ENCODE measurements at regions not wholly inside any gene's neighbourhood (a gene's known extent, or its start where the extent isn't known, plus 50 kb on each side); places are given as distances from the start of the nearest gene placed in this dataset.

DNA sequence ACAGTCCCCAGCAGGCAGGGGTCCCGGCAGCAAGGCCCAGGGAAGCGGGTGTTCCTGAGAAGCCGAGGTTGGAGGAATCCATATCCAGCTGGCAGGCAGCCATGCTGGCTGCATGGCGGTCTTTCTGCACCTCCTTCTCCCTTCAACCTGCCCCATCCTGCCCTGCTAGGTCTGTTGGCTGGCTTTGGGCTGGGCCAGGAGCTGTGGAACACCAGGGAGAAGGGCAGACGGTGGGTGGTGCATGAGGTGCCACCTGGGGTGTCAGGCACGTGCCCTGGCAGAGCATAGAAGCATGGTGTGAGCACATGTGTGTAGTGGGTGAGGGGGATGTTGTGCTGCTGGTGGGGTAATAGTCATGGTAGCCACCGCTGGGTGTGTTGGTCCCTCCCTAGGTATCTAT lies 150.1 kb downstream of the PJA1 start:
- Histone ChIP-seq H4K5ac (ENCODE audit: low read depth, low read length) (no peak overlapping the region), H3K4me1 (ENCODE audit: control insufficient read depth, insufficient read depth, low read length) (peaks cover 1% of the 10 kb centered on the region; the same call in 1 of the 2 replicates), H4K20me1 (ENCODE audit: insufficient read depth, low read length) (no peaks in the 10 kb centered on the region), H2AFZ (replicated peaks; ENCODE audit: low read length, poor library complexity) (no peak overlapping the region), H3K9me3 (ENCODE audit: control insufficient read depth, insufficient read depth, low read length) (no peaks in the 10 kb centered on the region), H2BK20ac (ENCODE audit: low read depth, low read length) (no peak overlapping the region), H3K4me2 (ENCODE audit: low read depth, low read length) (no peak overlapping the region), H3K14ac (replicated peaks; ENCODE audit: low read depth, low read length) (no peak overlapping the region), H4K8ac (ENCODE audit: low read depth in 2 of 2, low read length in 2 of 2) (no peak overlapping the region), H2BK5ac (ENCODE audit: low read depth, low read length, poor library complexity, severe bottlenecking) (no peak overlapping the region), H4K91ac (ENCODE audit: insufficient read depth, low read depth, low read length) (no peak overlapping the region), H3K4me3 (ENCODE audit: insufficient read depth, low read depth, low read length) (no peak overlapping the region), H3K4ac (ENCODE audit: low read depth, low read length) (no peak overlapping the region), H3K36me3 (ENCODE audit: control insufficient read depth, insufficient read depth, low read length) (no peaks in the 10 kb centered on the region), H3K27me3 (ENCODE audit: control insufficient read depth, insufficient read depth, low read length) (peaks cover 6% of the 10 kb centered on the region), H3K79me1 (ENCODE audit: low read depth in 1 of 2, low read length in 2 of 2) (no peaks in the 10 kb centered on the region), H3K27ac (ENCODE audit: insufficient read depth, low read length) (no peak overlapping the region), H3K56ac (ENCODE audit: extremely low read depth, insufficient read depth, low read length) (no peak overlapping the region), H2BK15ac (ENCODE audit: low read depth, low read length) (no peak overlapping the region), H3K9me1 (ENCODE audit: insufficient read depth, low read length) (no peaks in the 10 kb centered on the region), H3K9ac (ENCODE audit: low read depth, low read length) (no peak overlapping the region), H2BK120ac (ENCODE audit: low read depth, low read length) (no peak overlapping the region), H3K18ac (ENCODE audit: low read depth, low read length) (no peak overlapping the region), H3K23ac (ENCODE audit: low read depth, low read length) (no peak overlapping the region), H2AK5ac (ENCODE audit: low read depth, low read length) (no peak overlapping the region; the same call in 1 of the 2 replicates), H2AK9ac (replicated peaks; ENCODE audit: low read depth, low read length, poor library complexity) (no peak overlapping the region)
- DNase-seq (no peak), ATAC-seq (ENCODE audit: low read depth) (no peak)
- dilution Hi-C loops (cut with HindIII; ENCODE audit: low sequenced_read_pairs, unreplicated experiment) (no loop called here), intact Hi-C loops (cut with micrococcal nuclease) (no loop called here), in situ Hi-C loops (cut with MboI; ENCODE audit: low sequenced_read_pairs) (no loop called here)
- ChIA-PET CTCF (no interaction called here), POLR2A (ENCODE audit: unreplicated experiment) (no interaction called here)
- no peak for TF ChIP-seq NFE2L2 (IDR thresholded peaks at IDR 0.05; ENCODE audit: low read depth, low read length)
- no peak for TF ChIP-seq POLR2A (IDR thresholded peaks at IDR 0.05; ENCODE audit: low read depth, low read length)
- no peak for TF ChIP-seq MAFK (IDR thresholded peaks at IDR 0.05; ENCODE audit: low read depth, low read length)
- no peak for TF ChIP-seq CEBPB (IDR thresholded peaks at IDR 0.05; ENCODE audit: low read depth, low read length)
- TF ChIP-seq, protein P1, sequence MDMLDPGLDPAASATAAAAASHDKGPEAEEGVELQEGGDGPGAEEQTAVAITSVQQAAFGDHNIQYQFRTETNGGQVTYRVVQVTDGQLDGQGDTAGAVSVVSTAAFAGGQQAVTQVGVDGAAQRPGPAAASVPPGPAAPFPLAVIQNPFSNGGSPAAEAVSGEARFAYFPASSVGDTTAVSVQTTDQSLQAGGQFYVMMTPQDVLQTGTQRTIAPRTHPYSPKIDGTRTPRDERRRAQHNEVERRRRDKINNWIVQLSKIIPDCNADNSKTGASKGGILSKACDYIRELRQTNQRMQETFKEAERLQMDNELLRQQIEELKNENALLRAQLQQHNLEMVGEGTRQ (IDR thresholded peaks at IDR 0.05; ENCODE audit: low read depth, low read length), result no peak
- TF ChIP-seq RFX5 (IDR thresholded peaks at IDR 0.05; ENCODE audit: low read depth, low read length), result no peak
- no peak for TF ChIP-seq MXI1 (IDR thresholded peaks at IDR 0.05; ENCODE audit: borderline replicate concordance, low read depth, low read length)
- TF ChIP-seq, protein P2, sequence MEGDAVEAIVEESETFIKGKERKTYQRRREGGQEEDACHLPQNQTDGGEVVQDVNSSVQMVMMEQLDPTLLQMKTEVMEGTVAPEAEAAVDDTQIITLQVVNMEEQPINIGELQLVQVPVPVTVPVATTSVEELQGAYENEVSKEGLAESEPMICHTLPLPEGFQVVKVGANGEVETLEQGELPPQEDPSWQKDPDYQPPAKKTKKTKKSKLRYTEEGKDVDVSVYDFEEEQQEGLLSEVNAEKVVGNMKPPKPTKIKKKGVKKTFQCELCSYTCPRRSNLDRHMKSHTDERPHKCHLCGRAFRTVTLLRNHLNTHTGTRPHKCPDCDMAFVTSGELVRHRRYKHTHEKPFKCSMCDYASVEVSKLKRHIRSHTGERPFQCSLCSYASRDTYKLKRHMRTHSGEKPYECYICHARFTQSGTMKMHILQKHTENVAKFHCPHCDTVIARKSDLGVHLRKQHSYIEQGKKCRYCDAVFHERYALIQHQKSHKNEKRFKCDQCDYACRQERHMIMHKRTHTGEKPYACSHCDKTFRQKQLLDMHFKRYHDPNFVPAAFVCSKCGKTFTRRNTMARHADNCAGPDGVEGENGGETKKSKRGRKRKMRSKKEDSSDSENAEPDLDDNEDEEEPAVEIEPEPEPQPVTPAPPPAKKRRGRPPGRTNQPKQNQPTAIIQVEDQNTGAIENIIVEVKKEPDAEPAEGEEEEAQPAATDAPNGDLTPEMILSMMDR (conservative IDR thresholded peaks at IDR 0.05; ENCODE audit: low read depth, low read length), result no peak
- TF ChIP-seq RAD21 (IDR thresholded peaks at IDR 0.05; ENCODE audit: low read length), result no peak
- WGBS, 2 experiments (ENCODE audit: extremely low coverage in 2 of 2, insufficient read length in 1 of 2), result 20% methylated on average over 1 of the region's 7 CpGs; no CpG with 5 or more reads in 1 of the 2 experiments
- no TSS peak for BruUV-seq (replicated peaks)

Data from IMR-90 (cell line).